IMR-90 (cell line): ENCODE measurements at regions not wholly inside any gene's neighbourhood (a gene's known extent, or its start where the extent isn't known, plus 50 kb on each side); places are given as distances from the start of the nearest gene placed in this dataset.

Source experiments
- BHLHE40 ChIP-seq: fragments of 150-350 bp; IDR thresholded peaks from 2 replicates; pipeline ENCODE4 v1.6.1; 2016; ENCODE audit warnings: mild to moderate bottlenecking, low read depth, low read length
- CEBPB ChIP-seq: IDR thresholded peaks from 2 replicates; pipeline ENCODE4 v1.6.1; 2012; ENCODE audit warnings: low read depth, low read length, improper control_type of control experiment
- MAFK ChIP-seq: IDR thresholded peaks from 2 replicates; pipeline ENCODE4 v1.6.1; 2012; ENCODE audit warnings: low read depth, low read length, improper control_type of control experiment
- MAZ ChIP-seq: IDR thresholded peaks from 2 replicates; pipeline ENCODE4 v1.6.1; 2012; ENCODE audit warnings: low read depth, mild to moderate bottlenecking, low read length, improper control_type of control experiment, moderate library complexity, borderline replicate concordance
- MXI1 ChIP-seq: IDR thresholded peaks from 2 replicates; pipeline ENCODE4 v1.6.1; 2012; ENCODE audit warnings: low read depth, mild to moderate bottlenecking, low read length, moderate library complexity, borderline replicate concordance
- POLR2A ChIP-seq: IDR thresholded peaks from 2 replicates; pipeline ENCODE4 v1.6.1; 2012; ENCODE audit warnings: mild to moderate bottlenecking, low read depth, low read length
- RAD21 ChIP-seq: IDR thresholded peaks from 2 replicates; pipeline ENCODE4 v1.6.1; 2012; ENCODE audit warnings: low read length, improper control_type of control experiment
- RCOR1 ChIP-seq: IDR thresholded peaks from 2 replicates; pipeline ENCODE4 v1.6.1; 2012; ENCODE audit warnings: mild to moderate bottlenecking, low read length, improper control_type of control experiment; ENCODE audit not compliant: insufficient replicate concordance
- SMC3 ChIP-seq: fragments of 150-350 bp; IDR thresholded peaks from 2 replicates; pipeline ENCODE4 v1.6.1; 2016; ENCODE audit warnings: low read depth, mild to moderate bottlenecking, antibody characterized with exemption, low read length, moderate library complexity
- TF ChIP-seq, protein P1 (sequence below): conservative IDR thresholded peaks from 2 replicates; pipeline ENCODE4 v1.5.1; 2012; ENCODE audit warnings: mild to moderate bottlenecking, low read depth, low read length, improper control_type of control experiment
- TF ChIP-seq, protein P2 (sequence below): fragments of 150-350 bp; IDR thresholded peaks from 2 replicates; pipeline ENCODE4 v1.6.1; 2017; ENCODE audit warnings: mild to moderate bottlenecking, antibody characterized with exemption, low read length, low read depth
- TF ChIP-seq, protein P3 (sequence below): fragments of 150-350 bp; IDR thresholded peaks from 2 replicates; pipeline ENCODE4 v1.6.1; 2016; ENCODE audit warnings: low read depth, mild to moderate bottlenecking, low read length, moderate library complexity, borderline replicate concordance

DNA sequence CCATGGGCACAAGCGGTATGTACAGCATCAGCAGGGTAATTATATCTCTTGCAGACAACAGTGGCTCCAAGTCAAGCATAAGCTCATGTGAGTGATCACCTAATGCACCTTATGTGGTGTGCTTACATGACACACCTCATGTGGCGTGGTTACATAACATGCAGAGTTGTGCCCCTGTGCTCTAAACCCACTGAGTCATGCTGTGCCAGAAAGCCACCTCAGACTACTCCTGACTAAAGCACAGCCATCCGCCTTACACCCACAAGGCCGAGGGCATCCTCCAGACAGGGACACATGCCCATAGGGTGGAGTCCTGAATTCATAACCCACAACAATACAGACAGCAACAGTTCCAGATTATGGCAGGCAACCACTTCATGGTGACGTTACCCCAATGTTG lies 163.7 kb upstream of the SLC30A5 start:
- TF ChIP-seq POLR2A (no peak), MXI1 (no peak), RAD21 (no peak), SMC3 (no peak), BHLHE40 (no peak), MAZ (no peak), CEBPB (no peak), MAFK (no peak), RCOR1 (no peak)
- TF ChIP-seq, protein P1, sequence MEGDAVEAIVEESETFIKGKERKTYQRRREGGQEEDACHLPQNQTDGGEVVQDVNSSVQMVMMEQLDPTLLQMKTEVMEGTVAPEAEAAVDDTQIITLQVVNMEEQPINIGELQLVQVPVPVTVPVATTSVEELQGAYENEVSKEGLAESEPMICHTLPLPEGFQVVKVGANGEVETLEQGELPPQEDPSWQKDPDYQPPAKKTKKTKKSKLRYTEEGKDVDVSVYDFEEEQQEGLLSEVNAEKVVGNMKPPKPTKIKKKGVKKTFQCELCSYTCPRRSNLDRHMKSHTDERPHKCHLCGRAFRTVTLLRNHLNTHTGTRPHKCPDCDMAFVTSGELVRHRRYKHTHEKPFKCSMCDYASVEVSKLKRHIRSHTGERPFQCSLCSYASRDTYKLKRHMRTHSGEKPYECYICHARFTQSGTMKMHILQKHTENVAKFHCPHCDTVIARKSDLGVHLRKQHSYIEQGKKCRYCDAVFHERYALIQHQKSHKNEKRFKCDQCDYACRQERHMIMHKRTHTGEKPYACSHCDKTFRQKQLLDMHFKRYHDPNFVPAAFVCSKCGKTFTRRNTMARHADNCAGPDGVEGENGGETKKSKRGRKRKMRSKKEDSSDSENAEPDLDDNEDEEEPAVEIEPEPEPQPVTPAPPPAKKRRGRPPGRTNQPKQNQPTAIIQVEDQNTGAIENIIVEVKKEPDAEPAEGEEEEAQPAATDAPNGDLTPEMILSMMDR = no peak
- TF ChIP-seq, protein P2, sequence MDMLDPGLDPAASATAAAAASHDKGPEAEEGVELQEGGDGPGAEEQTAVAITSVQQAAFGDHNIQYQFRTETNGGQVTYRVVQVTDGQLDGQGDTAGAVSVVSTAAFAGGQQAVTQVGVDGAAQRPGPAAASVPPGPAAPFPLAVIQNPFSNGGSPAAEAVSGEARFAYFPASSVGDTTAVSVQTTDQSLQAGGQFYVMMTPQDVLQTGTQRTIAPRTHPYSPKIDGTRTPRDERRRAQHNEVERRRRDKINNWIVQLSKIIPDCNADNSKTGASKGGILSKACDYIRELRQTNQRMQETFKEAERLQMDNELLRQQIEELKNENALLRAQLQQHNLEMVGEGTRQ = no peak
- TF ChIP-seq, protein P3, sequence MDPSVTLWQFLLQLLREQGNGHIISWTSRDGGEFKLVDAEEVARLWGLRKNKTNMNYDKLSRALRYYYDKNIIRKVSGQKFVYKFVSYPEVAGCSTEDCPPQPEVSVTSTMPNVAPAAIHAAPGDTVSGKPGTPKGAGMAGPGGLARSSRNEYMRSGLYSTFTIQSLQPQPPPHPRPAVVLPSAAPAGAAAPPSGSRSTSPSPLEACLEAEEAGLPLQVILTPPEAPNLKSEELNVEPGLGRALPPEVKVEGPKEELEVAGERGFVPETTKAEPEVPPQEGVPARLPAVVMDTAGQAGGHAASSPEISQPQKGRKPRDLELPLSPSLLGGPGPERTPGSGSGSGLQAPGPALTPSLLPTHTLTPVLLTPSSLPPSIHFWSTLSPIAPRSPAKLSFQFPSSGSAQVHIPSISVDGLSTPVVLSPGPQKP = no peak
